Stomach smooth muscle (tissue), 2 donors: ENCODE measurements at regions not wholly inside any gene's neighbourhood (a gene's known extent, or its start where the extent isn't known, plus 50 kb on each side); places are given as distances from the start of the nearest gene placed in this dataset.
"Not testable (repeated sequence)": the region's sequence is repeated elsewhere in the genome, so short reads cannot be mapped to it uniquely, and the experiment has no call there.

Experiments used
- H3K27ac ChIP-seq: one replicate; pipeline ENCODE4 v1.7.0; 2013; ENCODE audit warnings: mild to moderate bottlenecking, low read length, inconsistent platforms
- H3K27me3 ChIP-seq, 2 donors: one replicate each; pipeline ENCODE4 v1.7.0; 2013; ENCODE audit warnings: low read length in 2 of 2; ENCODE audit not compliant: insufficient read depth in 2 of 2, control insufficient read depth in 1 of 2
- H3K36me3 ChIP-seq, 2 donors: one replicate each; pipeline ENCODE4 v1.7.0; 2013; ENCODE audit warnings: low read length in 2 of 2; ENCODE audit not compliant: control insufficient read depth in 2 of 2, insufficient read depth in 2 of 2
- H3K4me1 ChIP-seq: one replicate; pipeline ENCODE4 v1.7.0; 2013; ENCODE audit warnings: low read length; ENCODE audit not compliant: control insufficient read depth, insufficient read depth
- H3K4me3 ChIP-seq, 2 donors: one replicate each; pipeline ENCODE4 v1.7.0; 2013; ENCODE audit warnings: low read length in 2 of 2
- H3K9ac ChIP-seq, 2 donors: one replicate each; pipeline ENCODE4 v1.7.0; 2013; ENCODE audit warnings: low read length in 2 of 2, mild to moderate bottlenecking in 1 of 2
- H3K9me3 ChIP-seq, 2 donors: one replicate each; pipeline ENCODE4 v1.7.0; 2013; ENCODE audit warnings: low read length in 2 of 2; ENCODE audit not compliant: control insufficient read depth in 2 of 2
- donor health status: healthy.
- donor health status: Pancreatic carcinoma.

- H3K4me1 ChIP-seq = no peaks in the 10 kb centered on the region
- H3K27me3 ChIP-seq = no peaks in the 10 kb centered on the region
- H3K9ac ChIP-seq = no peak overlapping the region
- no peak overlapping the region for H3K4me3 ChIP-seq
- no peaks in the 10 kb centered on the region for H3K36me3 ChIP-seq
- H3K9me3 ChIP-seq = peaks cover 5 to 9% of the 10 kb centered on the region in 2 donors
- no peak overlapping the region for H3K27ac ChIP-seq
Measured at GRCh38 chr5:116788851-116789403, 214.3 kb upstream of the SEMA6A start.

GRCh38 chr5:116787570-116787969 is 212.9 kb upstream of the SEMA6A start:
- Histone ChIP-seq H3K9ac (no peak overlapping the region), H3K4me1 (no peaks in the 10 kb centered on the region), H3K36me3 (no peaks in the 10 kb centered on the region), H3K27ac (no peak overlapping the region), H3K27me3 (no peaks in the 10 kb centered on the region), H3K4me3 (no peak overlapping the region), H3K9me3 (peaks cover 5 to 9% of the 10 kb centered on the region in 2 donors)

- Histone ChIP-seq H3K27ac (no peak overlapping the region), H3K9ac (no peak overlapping the region), H3K9me3 (peaks cover 5 to 6% of the 10 kb centered on the region in 2 donors), H3K4me1 (no peaks in the 10 kb centered on the region), H3K27me3 (no peaks in the 10 kb centered on the region), H3K4me3 (no peak overlapping the region), H3K36me3 (no peaks in the 10 kb centered on the region)
Measured at GRCh38 chr5:116785106-116785505, 210.5 kb upstream of the SEMA6A start.

GRCh38 chr5:116779846-116780245 is 205.2 kb upstream of the SEMA6A start:
- H3K36me3 ChIP-seq = no peaks in the 10 kb centered on the region
- H3K9me3 ChIP-seq = no peaks in the 10 kb centered on the region
- no peak overlapping the region for H3K9ac ChIP-seq
- H3K27me3 ChIP-seq = no peaks in the 10 kb centered on the region
- no peaks in the 10 kb centered on the region for H3K4me1 ChIP-seq
- H3K4me3 ChIP-seq = no peak overlapping the region
- H3K27ac ChIP-seq = no peak overlapping the region

- Histone ChIP-seq H3K27me3 (no peaks in the 10 kb centered on the region), H3K9ac (no peak overlapping the region), H3K4me3 (no peak overlapping the region), H3K36me3 (no peaks in the 10 kb centered on the region), H3K4me1 (no peaks in the 10 kb centered on the region), H3K9me3 (no peaks in the 10 kb centered on the region), H3K27ac (no peak overlapping the region)
Measured at GRCh38 chr5:116778651-116779280, 204.1 kb upstream of the SEMA6A start.

- Histone ChIP-seq H3K4me1 (no peaks in the 10 kb centered on the region), H3K9me3 (no peaks in the 10 kb centered on the region), H3K27ac (no peak overlapping the region), H3K9ac (no peak overlapping the region), H3K36me3 (no peaks in the 10 kb centered on the region), H3K27me3 (no peaks in the 10 kb centered on the region), H3K4me3 (no peak overlapping the region)
Measured at GRCh38 chr5:116778032-116778431, 203.4 kb upstream of the SEMA6A start.

- Histone ChIP-seq H3K27ac (no peak overlapping the region), H3K36me3 (no peaks in the 10 kb centered on the region), H3K9ac (no peak overlapping the region), H3K9me3 (no peaks in the 10 kb centered on the region), H3K4me1 (no peaks in the 10 kb centered on the region), H3K4me3 (no peak overlapping the region), H3K27me3 (no peaks in the 10 kb centered on the region)
Measured at GRCh38 chr5:116773926-116774325, 199.3 kb upstream of the SEMA6A start.

GRCh38 chr5:116772806-116773205 is 198.2 kb upstream of the SEMA6A start:
- Histone ChIP-seq H3K27ac (no peak overlapping the region), H3K4me1 (no peaks in the 10 kb centered on the region), H3K9ac (no peak overlapping the region), H3K9me3 (no peaks in the 10 kb centered on the region), H3K4me3 (no peak overlapping the region), H3K27me3 (no peaks in the 10 kb centered on the region), H3K36me3 (no peaks in the 10 kb centered on the region)

- Histone ChIP-seq H3K36me3 (no peaks in the 10 kb centered on the region), H3K9me3 (no peaks in the 10 kb centered on the region), H3K4me3 (no peak overlapping the region), H3K4me1 (no peaks in the 10 kb centered on the region), H3K9ac (no peak overlapping the region), H3K27me3 (no peaks in the 10 kb centered on the region), H3K27ac (no peak overlapping the region)
Measured at GRCh38 chr5:116772152-116772501, 197.5 kb upstream of the SEMA6A start.

- Histone ChIP-seq H3K36me3 (no peaks in the 10 kb centered on the region), H3K4me3 (no peak overlapping the region), H3K4me1 (no peaks in the 10 kb centered on the region), H3K27ac (no peak overlapping the region), H3K9ac (no peak overlapping the region), H3K27me3 (no peaks in the 10 kb centered on the region), H3K9me3 (no peaks in the 10 kb centered on the region)
Measured at GRCh38 chr5:116771466-116772151, 197.0 kb upstream of the SEMA6A start.

- not testable (repeated sequence) for H3K27ac ChIP-seq, H3K4me3 ChIP-seq, H3K9me3 ChIP-seq, H3K4me1 ChIP-seq, H3K27me3 ChIP-seq, H3K36me3 ChIP-seq, H3K9ac ChIP-seq
Measured at GRCh38 chr5:116769953-116770352, 195.3 kb upstream of the SEMA6A start.
